Spleen (tissue), 7 donors: ENCODE measurements at regions not wholly inside any gene's neighbourhood (a gene's known extent, or its start where the extent isn't known, plus 50 kb on each side); places are given as distances from the start of the nearest gene placed in this dataset.

Source experiments
- CTCF ChIP-seq, 11 experiments: fragments of 200-600 bp in 7 of 11; fragments of 450-650 bp in 4 of 11; sonication (generic) in 4 of 11; IDR thresholded peaks in 8 of 11; conservative IDR thresholded peaks in 3 of 11; 1 replicate in 7 of 11; 2 replicates in 4 of 11; pipeline versions ENCODE4 v1.4.0 to v1.8.0; 2016 to 2021; ENCODE audit warnings: antibody characterized with exemption in 11 of 11, inconsistent platforms in 4 of 11, mild to moderate bottlenecking in 1 of 11
- POLR2AphosphoS5 ChIP-seq, 3 donors: sonication (generic); formaldehyde crosslinking; IDR thresholded peaks; one replicate each; pipeline ENCODE4 v1.5.1; 2017; ENCODE audit warnings: antibody characterized with exemption in 3 of 3
- donor health status: DM: no; HTN: no; CAD: no; lungs with moderate emphysema.
- donor health status: DM: no; HTN: no; CAD: no.
- donor health status: DM: no; HTN: no; CAD: no.

- TF ChIP-seq CTCF (IDR thresholded peaks at IDR 0.05 in 8 of 11, conservative IDR thresholded peaks at IDR 0.05 in 3 of 11): no peak
- no peak for TF ChIP-seq POLR2AphosphoS5 (IDR thresholded peaks at IDR 0.05)
Measured at GRCh38 chr2:145258903-145259579, 739.1 kb upstream of the ZEB2 start.
